Mesodermal cell (in vitro differentiated cells): ENCODE measurements at regions not wholly inside any gene's neighbourhood (a gene's known extent, or its start where the extent isn't known, plus 50 kb on each side); places are given as distances from the start of the nearest gene placed in this dataset.

ENCODE experiments used
- H3K27ac ChIP-seq: 2 replicates; pipeline ENCODE4 v1.7.0; 2013; ENCODE audit warnings: mild to moderate bottlenecking, low read depth, low read length, moderate library complexity; ENCODE audit not compliant: severe bottlenecking
- H3K36me3 ChIP-seq: 2 replicates; pipeline ENCODE4 v1.7.1; 2013; ENCODE audit warnings: mild to moderate bottlenecking, low read length, moderate library complexity; ENCODE audit not compliant: control insufficient read depth, insufficient read depth
- H3K4me1 ChIP-seq: one replicate; pipeline ENCODE4 v1.7.1; 2013; ENCODE audit warnings: mild to moderate bottlenecking, low read length; ENCODE audit not compliant: insufficient read depth, control insufficient read depth, poor library complexity, severe bottlenecking
- H3K4me3 ChIP-seq: 2 replicates; pipeline ENCODE4 v1.7.0; 2013; ENCODE audit warnings: low read length, control low read depth, mild to moderate bottlenecking; ENCODE audit not compliant: insufficient read depth, poor library complexity, severe bottlenecking; ENCODE audit errors: extremely low read depth
- H3K9me3 ChIP-seq: 2 replicates; pipeline ENCODE4 v1.7.1; 2013; ENCODE audit warnings: mild to moderate bottlenecking, low read length, moderate library complexity; ENCODE audit not compliant: control insufficient read depth
- WGBS, 2 experiments: methylation state at CpG; one replicate each; pipeline ENCODE4 v1.1.5; 2013; ENCODE audit warnings: missing lambda C conversion rate in 2 of 2; ENCODE audit not compliant: insufficient coverage in 2 of 2; 5-methylcytosine and 5-hydroxymethylcytosine counted together

DNA sequence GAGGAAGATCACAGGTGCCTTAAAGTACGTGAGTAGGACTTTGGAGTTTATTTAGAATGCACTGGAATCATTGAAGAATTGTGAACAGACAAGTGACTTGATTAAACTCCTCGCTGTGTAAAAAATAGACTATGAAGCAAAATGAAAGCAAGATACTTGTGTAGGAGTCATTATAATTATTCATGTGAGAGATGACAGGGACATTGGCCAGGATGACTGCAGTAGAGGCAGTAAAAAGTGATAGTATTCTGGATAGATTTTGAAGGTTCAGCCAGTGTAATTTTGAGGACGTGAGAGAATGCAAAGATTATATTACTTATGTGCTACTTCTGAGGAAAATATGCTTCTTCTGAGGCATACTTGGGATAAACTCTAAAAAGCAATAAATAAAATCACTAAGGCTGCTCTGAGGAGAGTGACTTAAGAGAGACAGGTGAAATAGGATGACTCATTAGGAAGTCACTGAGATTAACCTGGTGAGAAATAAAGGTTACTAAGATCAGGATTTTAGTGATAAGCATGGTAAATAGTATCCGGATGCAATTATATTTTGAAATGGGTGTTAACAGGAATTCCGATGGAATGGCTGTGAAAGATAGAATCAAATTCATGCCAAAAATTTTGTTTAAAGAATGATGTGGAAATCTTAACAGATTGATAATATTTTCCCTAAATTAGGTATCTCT lies 202.0 kb downstream of the CENPW start:
- H3K9me3 ChIP-seq, result no peaks in the 10 kb centered on the region
- no peaks in the 10 kb centered on the region for H3K36me3 ChIP-seq
- H3K4me3 ChIP-seq, result no peak overlapping the region
- no peaks in the 10 kb centered on the region for H3K4me1 ChIP-seq
- no peak overlapping the region for H3K27ac ChIP-seq
- WGBS, 2 experiments, result 80 to 85% methylated on average over 2 to 5 of the region's 5 CpGs

DNA sequence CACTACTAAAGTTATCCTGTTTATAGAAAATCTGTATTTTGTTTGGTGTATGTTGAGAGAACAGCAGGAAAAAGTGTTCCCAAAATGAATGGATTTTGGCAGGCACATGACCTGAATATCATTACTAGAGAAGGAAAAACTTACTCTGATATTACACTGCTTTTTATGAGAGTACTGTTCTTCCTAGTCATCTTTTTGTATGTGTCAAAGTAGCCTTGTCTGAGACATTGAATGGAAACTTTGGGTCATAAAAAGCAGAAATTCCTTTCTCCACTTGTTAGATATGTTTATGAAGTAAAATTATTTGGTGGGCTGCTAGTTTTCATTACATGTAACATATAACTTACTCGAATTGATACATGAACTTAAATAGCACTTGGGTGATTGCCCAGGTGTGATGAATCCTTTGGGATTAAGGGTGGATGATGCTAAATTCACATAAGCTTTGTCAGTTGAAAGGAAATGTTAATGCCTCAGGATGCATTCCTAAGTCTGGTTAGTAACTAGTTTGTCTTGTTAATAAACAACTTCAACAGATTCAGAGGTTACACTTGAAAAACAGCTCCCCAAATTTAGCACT lies 206.7 kb downstream of the CENPW start:
- no CpG with 5 or more reads among the region's 1 CpG for WGBS, 2 experiments
- no peak overlapping the region for H3K27ac ChIP-seq
- no peak overlapping the region for H3K4me3 ChIP-seq
- no peaks in the 10 kb centered on the region for H3K9me3 ChIP-seq
- no peaks in the 10 kb centered on the region for H3K36me3 ChIP-seq
- H3K4me1 ChIP-seq, result no peaks in the 10 kb centered on the region

DNA sequence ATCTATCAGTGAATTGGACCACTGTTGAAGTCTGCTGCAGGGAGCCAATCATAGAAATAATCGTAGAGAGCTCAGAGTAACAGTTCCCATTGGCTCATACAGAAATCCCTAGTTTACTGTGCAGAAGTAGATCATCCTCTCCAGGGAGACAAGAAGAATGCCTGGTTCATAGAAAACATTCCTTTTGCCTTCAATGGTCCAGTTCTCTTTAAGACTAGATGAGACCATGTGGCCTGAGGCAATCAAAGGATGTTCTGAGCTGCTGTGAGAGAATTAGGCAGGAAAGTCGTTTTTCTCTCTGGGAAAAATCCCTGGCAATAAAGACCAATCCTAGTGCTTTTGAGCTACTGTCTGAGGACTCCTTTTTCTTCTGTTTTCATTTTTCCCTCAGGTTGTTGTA lies 208.4 kb downstream of the CENPW start:
- Histone ChIP-seq H3K4me3 (no peak overlapping the region), H3K4me1 (no peaks in the 10 kb centered on the region), H3K9me3 (no peaks in the 10 kb centered on the region), H3K27ac (no peak overlapping the region), H3K36me3 (no peaks in the 10 kb centered on the region)
- 65 to 73% methylated on average over 2 of the region's 2 CpGs for WGBS, 2 experiments

DNA sequence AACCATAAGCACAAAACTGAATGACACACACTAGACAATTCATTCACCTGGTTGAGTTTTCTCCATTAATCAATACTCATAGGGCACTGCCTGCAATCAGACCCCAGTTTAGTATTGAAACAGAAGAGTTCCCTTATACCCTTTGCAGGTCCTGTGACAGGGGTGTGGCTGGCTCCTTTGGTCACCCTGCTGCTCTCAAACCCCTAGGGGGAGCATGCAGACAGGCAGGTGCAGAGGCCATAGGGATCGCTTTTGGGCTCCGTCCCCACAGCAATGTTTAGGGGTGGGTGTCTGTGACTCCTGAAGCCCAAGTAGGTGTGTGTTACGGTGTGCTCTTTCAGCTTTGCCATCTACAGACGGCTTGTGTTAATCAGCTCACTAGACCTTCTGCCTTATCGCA lies 210.4 kb downstream of the CENPW start:
- Histone ChIP-seq H3K4me1 (no peaks in the 10 kb centered on the region), H3K36me3 (no peaks in the 10 kb centered on the region), H3K9me3 (no peaks in the 10 kb centered on the region), H3K4me3 (no peak overlapping the region), H3K27ac (no peak overlapping the region)
- WGBS, 2 experiments, result 83 to 100% methylated on average over 4 of the region's 5 CpGs

DNA sequence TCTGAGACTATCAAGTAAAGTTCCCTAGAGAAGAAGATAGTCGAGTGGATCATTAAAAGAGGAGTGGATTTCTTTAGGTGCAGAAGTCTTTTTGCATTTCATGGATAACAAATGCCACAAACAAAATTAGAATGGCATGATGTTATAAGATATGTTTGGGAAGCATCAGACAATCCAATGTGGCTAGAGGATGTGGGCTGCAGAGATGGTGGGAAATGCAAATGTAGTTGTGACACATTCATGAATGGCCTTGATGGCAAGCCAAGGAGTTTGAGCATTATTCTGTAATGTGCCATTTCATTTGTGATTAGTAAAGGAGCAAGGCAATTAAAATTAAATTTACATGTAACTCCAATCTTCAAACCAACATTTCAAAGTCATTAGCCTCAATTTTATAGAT lies 211.9 kb downstream of the CENPW start:
- Histone ChIP-seq H3K4me1 (no peaks in the 10 kb centered on the region), H3K27ac (no peak overlapping the region), H3K36me3 (no peaks in the 10 kb centered on the region), H3K9me3 (no peaks in the 10 kb centered on the region), H3K4me3 (no peak overlapping the region)
- 100% methylated on average over 1 of the region's 1 CpG; no CpG with 5 or more reads in 1 of the 2 experiments for WGBS, 2 experiments

DNA sequence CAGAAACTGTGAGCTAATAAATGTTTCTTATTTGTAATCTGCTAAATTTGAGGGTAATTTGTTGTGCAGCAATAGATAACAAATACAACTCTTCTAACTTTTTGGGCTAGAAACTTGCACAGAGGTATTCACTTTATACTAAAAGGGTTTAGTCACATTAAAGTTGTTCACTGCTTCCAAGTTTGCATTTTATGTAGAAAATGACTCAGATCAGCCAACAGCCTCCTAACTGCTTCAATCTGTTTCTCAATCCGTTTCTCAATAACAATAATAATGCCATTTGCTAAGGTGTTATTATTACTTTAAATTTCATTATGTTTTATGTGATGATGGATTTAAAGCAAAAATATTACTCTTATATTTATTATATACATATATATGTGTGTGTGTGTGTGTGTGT lies 213.9 kb downstream of the CENPW start:
- WGBS, 2 experiments, result no CpG with 5 or more reads among the region's 1 CpG
- Histone ChIP-seq H3K4me3 (no peak overlapping the region), H3K27ac (no peak overlapping the region), H3K4me1 (no peaks in the 10 kb centered on the region), H3K9me3 (no peaks in the 10 kb centered on the region), H3K36me3 (no peaks in the 10 kb centered on the region)

DNA sequence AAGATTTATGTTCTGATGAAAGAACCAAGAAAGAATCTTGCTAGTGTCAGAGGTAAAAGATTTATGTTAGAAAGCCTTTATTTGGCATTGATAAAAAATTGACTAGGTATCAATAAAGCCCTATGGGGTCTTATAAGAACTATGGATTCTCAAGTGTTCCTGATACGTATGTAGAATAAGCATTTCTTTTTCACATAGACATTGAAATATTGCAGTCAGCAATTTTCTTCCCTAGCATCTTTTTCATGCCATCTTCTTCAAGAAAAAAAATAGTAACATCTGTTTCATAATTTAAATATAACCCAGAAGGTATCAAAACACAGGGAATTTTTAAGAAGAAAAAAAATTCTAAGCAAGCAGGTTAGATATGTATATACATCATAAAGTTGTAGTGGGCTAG lies 230.6 kb downstream of the CENPW start:
- Histone ChIP-seq H3K27ac (no peak overlapping the region), H3K4me1 (no peaks in the 10 kb centered on the region), H3K36me3 (no peaks in the 10 kb centered on the region), H3K9me3 (no peaks in the 10 kb centered on the region), H3K4me3 (no peak overlapping the region)
- whole genome bisulfite sequencing, 2 experiments, result no CpG with 5 or more reads among the region's 1 CpG

DNA sequence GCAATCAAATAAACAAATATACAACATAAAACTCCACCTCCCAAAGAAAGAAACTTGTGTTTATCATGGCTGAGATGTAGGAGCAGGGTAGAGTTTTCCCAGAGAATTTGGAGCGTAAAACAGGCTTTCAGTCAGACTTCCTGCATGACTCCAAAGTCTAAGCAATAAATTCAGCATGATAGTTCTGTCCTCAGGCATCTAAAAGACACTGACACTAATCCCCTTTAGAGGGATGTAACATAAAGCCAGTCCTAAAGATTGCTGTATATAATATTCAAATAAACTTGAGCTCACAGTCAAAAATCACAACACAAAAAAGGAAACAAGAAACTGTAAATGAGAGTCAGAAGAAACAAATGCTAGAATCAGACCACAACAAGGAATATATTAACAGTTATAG lies 234.4 kb downstream of the CENPW start:
- H3K4me3 ChIP-seq, result no peak overlapping the region
- H3K36me3 ChIP-seq, result no peaks in the 10 kb centered on the region
- H3K4me1 ChIP-seq, result no peaks in the 10 kb centered on the region
- H3K27ac ChIP-seq, result no peak overlapping the region
- H3K9me3 ChIP-seq, result no peaks in the 10 kb centered on the region
- WGBS, 2 experiments, result 100% methylated on average over 1 of the region's 1 CpG; no CpG with 5 or more reads in 1 of the 2 experiments

DNA sequence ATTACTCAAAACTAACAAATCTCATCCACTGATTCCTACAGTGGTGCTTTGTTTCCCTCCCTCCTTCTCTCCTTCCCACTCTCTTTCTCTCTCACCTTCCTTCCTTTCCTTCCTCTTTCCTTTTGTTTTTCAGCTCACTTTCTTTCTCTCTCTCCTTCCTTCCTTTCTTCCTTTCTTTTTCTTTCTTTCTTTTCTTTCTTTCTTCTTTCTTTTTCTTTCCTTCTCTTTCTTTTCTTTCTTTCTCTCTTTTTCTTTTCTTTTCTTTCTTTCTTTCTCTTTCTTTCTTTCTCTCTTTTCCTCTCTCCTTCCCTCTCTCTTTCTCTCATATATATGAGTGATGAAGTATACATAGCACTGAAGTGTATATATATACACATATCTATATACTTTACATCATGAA lies 241.4 kb downstream of the CENPW start:
- Histone ChIP-seq H3K9me3 (no peaks in the 10 kb centered on the region), H3K4me3 (no peak overlapping the region), H3K27ac (no peak overlapping the region), H3K36me3 (no peaks in the 10 kb centered on the region), H3K4me1 (no peaks in the 10 kb centered on the region)

DNA sequence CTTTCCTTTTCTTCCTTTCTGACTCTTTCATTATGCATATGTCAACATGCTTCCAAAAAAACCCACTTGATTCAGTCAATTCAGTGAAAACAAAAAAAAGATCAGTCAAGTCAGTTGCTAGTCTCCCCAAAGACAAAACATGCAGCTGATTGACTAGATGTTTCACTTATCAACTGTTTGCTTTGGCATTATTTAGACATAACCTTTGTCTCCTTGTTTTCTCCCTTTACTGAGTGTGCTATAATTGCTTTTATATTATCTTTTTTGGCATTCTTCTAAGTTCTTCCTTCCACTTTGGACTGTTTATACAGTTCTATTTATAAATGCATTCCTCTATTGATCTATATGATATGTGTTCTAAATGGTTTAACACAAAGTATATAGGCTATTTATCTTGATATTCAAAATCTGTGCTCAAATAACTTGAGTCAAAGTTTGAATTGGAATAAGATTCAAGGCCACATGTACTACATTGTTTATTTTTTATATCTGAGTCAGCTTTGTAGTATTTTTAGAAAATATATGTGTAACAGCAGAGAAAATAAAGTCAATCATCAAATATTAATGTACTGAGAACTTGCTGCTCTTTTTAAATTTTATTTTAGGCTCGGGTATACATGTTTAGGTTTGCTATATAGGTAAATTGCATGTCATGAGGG lies 260.5 kb downstream of the CENPW start:
- no peak overlapping the region for H3K4me3 ChIP-seq
- no peak overlapping the region for H3K27ac ChIP-seq
- H3K36me3 ChIP-seq, result no peaks in the 10 kb centered on the region
- no CpG with 5 or more reads among the region's 1 CpG for WGBS, 2 experiments
- H3K9me3 ChIP-seq, result no peaks in the 10 kb centered on the region
- H3K4me1 ChIP-seq, result no peaks in the 10 kb centered on the region

DNA sequence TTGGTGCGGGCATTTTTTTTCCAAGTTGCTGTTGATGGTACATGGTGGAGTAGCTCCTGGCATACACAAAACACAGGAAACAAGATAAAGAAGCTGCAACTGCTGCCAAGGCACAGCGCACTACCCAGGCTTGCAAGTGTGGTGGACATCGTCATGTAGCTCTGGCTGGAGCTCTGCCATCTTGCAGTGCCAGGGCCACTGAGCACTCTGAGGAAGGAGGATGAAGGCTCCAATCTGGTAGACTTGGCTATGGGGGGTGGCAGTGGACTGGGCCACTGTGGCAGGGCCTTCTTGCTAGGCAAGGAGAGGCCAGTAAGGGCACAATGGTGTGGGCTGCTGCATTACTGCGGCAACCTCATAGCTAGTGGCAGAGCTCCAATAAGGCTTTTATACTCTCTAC lies 263.5 kb downstream of the CENPW start:
- Histone ChIP-seq H3K9me3 (no peaks in the 10 kb centered on the region), H3K27ac (no peak overlapping the region), H3K36me3 (no peaks in the 10 kb centered on the region), H3K4me1 (no peaks in the 10 kb centered on the region), H3K4me3 (no peak overlapping the region)
- 82 to 85% methylated on average over 2 of the region's 4 CpGs for WGBS, 2 experiments
